ENCODE measurements at regions not wholly inside any gene's neighbourhood (a gene's known extent, or its start where the extent isn't known, plus 50 kb on each side); places are given as distances from the start of the nearest gene placed in this dataset.

DNA sequence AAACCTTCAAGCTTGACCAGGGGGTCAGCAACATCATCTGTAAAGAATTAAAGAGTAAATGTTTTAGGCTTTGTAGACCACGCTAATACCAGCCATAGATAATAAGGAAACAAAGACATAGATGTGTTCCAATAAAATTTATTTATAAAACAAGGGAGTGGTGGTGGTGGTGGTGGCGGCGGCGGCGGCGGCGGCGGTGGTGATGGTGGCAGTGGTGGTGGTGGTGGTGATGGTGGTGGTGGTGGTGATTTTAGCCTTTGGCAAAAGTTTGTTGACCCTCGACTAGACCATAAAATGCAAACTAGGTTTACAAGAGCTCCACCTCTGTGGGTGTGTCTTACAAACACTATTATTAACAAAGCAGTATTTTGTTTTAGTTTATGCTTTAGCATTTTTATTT is 222.3 kb upstream of the SPOCK3 start (continued):
- TF ChIP-seq ASH2L (IDR thresholded peaks at IDR 0.05; ENCODE audit: low read length) (no peak), TAF7 (optimal IDR thresholded peaks at IDR 0.05; ENCODE audit: borderline replicate concordance, low read depth, low read length) (no peak), SRF (IDR thresholded peaks at IDR 0.05; ENCODE audit: low read depth, low read length) (no peak), EZH2 (IDR thresholded peaks at IDR 0.05; ENCODE audit: low read depth, low read length, severe bottlenecking) (no peak), EGR1 (IDR thresholded peaks at IDR 0.05; ENCODE audit: borderline replicate concordance, low read depth, low read length) (no peak), FOSL1 (IDR thresholded peaks at IDR 0.05; ENCODE audit: insufficient read depth, low read depth, low read length) (no peak), HDAC6 (IDR thresholded peaks at IDR 0.05; ENCODE audit: low read depth, low read length) (no peak), KDM4A (IDR thresholded peaks at IDR 0.05; ENCODE audit: low read depth, low read length, severe bottlenecking) (no peak), BACH1 (IDR thresholded peaks at IDR 0.05; ENCODE audit: low read length) (no peak), CBX5 (IDR thresholded peaks at IDR 0.05; ENCODE audit: low read depth, low read length) (no peak)
